OCI-LY7 (cell line): ENCODE measurements at regions not wholly inside any gene's neighbourhood (a gene's known extent, or its start where the extent isn't known, plus 50 kb on each side); places are given as distances from the start of the nearest gene placed in this dataset.

Experiments
- CTCF ChIP-seq: fragments of 200-600 bp; sonication (generic); conservative IDR thresholded peaks from 2 replicates; pipeline ENCODE4 v1.5.1; 2014; ENCODE audit warnings: mild to moderate bottlenecking, antibody characterized with exemption, low read length, moderate library complexity, mixed read lengths
- EZH2phosphoT487 ChIP-seq: fragments of 200-600 bp; sonication (generic); IDR thresholded peaks from 2 replicates; pipeline ENCODE4 v1.6.1; 2018; ENCODE audit warnings: low read depth, borderline replicate concordance, mild to moderate bottlenecking, mixed run types, antibody characterized with exemption, low read length, moderate library complexity, mixed read lengths

GRCh38 chr2:236861196-236861875, 224.4 kb upstream of the COPS8 start:
- no peak for TF ChIP-seq EZH2phosphoT487
- no peak for TF ChIP-seq CTCF
